Choroid plexus epithelial cell (primary cell): ENCODE measurements at regions not wholly inside any gene's neighbourhood (a gene's known extent, or its start where the extent isn't known, plus 50 kb on each side); places are given as distances from the start of the nearest gene placed in this dataset.

ENCODE experiments used
- DNase-seq: peaks from one replicate; pipeline ENCODE4 v3.0.0-alpha.2; 2010; ENCODE audit warnings: low read depth
- H3K4me3 ChIP-seq: 2 replicates; pipeline ENCODE4 v1.5.1; 2011; ENCODE audit warnings: low read depth, mild to moderate bottlenecking, control low read depth, low read length, moderate library complexity
- CTCF ChIP-seq: conservative IDR thresholded peaks from 2 replicates; pipeline ENCODE4 v1.5.1; 2011; ENCODE audit warnings: low read depth, mild to moderate bottlenecking, control low read depth, inconsistent platforms, low read length, moderate library complexity

- no peak for TF ChIP-seq CTCF
Measured at GRCh38 chr5:4050203-4050602, 454.6 kb downstream of the IRX1 start.

DNA sequence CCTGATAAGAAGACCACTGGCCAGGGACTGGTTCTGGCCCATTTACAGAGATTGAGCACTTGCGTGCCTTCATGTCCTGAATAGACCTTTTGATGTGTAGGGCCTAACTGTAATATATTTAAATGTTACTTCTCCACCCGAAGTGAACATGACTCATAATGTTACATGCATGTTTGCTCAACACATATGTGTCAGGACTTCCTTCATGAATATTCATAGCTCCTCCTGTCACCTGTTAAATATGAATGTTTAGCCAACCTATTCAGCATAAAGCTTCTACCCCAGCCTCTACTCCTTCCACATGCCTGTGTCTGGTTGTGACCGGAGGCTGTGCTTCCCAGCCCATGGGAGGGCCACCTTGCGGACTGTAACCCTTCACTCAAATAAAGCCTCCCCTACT, 457.5 kb downstream of the IRX1 start:
- no peak for TF ChIP-seq CTCF
- H3K4me3 ChIP-seq = no peak overlapping the region
- no peak for DNase-seq

More at GRCh38 chr5:4050203-4050602, 454.6 kb downstream of the IRX1 start:
- H3K4me3 ChIP-seq = no peak overlapping the region
- DNase-seq = no peak

GRCh38 chr5:4054092-4054491, 458.5 kb downstream of the IRX1 start:
- TF ChIP-seq CTCF = no peak
- H3K4me3 ChIP-seq = no peak overlapping the region
- no peak for DNase-seq

DNA sequence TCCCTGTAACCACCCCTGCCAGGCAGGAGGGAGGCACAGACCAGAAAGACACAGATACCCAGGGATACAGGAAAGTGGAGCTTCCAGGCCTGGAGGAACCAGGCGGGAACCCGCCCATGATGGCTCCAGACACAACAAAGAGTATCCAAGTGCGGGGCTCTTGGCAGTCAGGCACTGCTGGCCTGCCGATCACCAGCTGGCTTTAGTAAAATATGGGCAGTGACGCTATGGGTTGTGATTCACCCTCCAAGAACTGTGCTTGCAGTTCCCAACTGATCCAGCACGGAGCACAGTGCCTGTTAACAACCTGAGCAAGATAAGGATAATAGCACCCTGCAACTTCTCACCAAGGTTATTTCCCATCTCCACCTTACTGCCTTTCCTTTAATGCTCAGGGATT, 463.3 kb downstream of the IRX1 start:
- no peak for TF ChIP-seq CTCF
- no peak for DNase-seq

DNA sequence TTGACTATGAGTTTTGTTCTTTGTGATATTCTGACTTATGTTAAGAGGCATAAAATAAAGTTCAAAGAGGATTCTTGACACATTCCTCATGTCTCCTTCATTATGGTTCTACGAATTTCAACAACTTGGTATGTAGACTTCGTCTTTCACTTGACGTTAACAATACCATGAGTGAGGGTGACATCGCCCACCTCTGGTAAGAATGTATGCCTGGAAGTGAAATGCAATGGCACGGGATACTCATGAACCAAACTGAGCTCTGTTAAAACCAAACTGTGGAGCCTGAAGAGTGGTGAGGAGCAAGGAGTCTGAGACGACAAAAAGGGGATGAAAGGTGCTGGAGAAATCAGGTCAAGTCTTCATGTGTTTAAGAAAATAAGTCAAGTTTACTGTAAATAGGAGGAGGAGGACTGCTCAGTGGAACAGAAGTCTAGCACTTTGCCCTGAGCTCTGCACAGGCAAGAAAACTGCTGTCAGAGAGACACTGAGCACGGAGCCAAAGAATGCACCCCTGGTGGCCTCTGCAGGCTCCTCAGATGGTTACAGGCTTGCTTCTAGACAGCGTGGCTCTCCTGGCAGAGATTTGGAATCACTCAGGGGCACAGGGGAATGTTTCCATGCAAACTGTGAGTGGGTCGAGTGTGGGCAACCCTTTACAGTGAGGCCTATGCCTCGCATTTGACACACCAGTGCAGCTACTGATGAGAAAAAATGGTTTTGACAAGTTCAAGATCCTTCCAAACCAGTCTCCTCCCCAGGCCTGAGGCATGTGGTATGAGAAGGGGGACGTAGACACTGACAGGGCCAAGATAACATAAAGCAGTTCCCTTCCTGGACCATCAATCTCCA, 470.1 kb downstream of the IRX1 start:
- no peak overlapping the region for H3K4me3 ChIP-seq
- no peak for TF ChIP-seq CTCF

More for the DNA sequence above, 463.3 kb downstream of the IRX1 start:
- H3K4me3 ChIP-seq = no peak overlapping the region

GRCh38 chr5:4068171-4068570, 472.5 kb downstream of the IRX1 start:
- no peak for TF ChIP-seq CTCF
- DNase-seq = no peak

More for the DNA sequence above, 470.1 kb downstream of the IRX1 start:
- DNase-seq = no peak

DNA sequence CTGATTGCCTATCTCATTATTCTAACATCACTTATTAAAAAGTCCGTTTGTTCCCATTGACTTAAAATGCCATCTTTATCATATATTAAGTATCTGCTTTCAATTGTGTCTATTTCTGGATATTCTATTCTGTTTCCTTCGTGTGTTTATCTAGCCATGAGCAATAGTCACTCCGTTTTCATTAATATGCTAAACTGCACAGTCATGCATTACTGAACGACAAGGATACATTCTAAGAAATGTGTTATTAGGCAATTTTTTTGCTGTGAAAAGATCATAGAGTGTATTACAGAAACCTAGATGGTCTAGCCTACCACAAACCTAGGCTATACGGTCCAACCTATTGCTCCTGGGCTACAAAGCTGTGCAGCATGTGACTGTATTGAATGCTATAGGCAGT, 482.9 kb downstream of the IRX1 start:
- DNase-seq = no peak
- no peak for TF ChIP-seq CTCF

More at GRCh38 chr5:4068171-4068570, 472.5 kb downstream of the IRX1 start:
- no peak overlapping the region for H3K4me3 ChIP-seq

More for the DNA sequence above, 482.9 kb downstream of the IRX1 start:
- no peak overlapping the region for H3K4me3 ChIP-seq
